ENCODE measurements at regions not wholly inside any gene's neighbourhood (a gene's known extent, or its start where the extent isn't known, plus 50 kb on each side); places are given as distances from the start of the nearest gene placed in this dataset.

GRCh38 chr6:22155551-22155950, 141.3 kb downstream of the PRL start:
- no CpG with 5 or more reads among the region's 4 CpGs for whole genome bisulfite sequencing (ENCODE audit: extremely low coverage, insufficient read length, low lambda C conversion rate)
- Histone ChIP-seq H3K79me2 (ENCODE audit: insufficient read depth, low read length) (no peaks in the 10 kb centered on the region), H2BK12ac (ENCODE audit: insufficient read length, low read depth, low read length) (no peak overlapping the region), H2AFZ (ENCODE audit: low read length) (no peak overlapping the region), H2BK120ac (ENCODE audit: low read depth, low read length, poor library complexity, severe bottlenecking) (no peak overlapping the region), H3K4me1 (ENCODE audit: insufficient read depth, low read length) (no peaks in the 10 kb centered on the region), H3K23ac (ENCODE audit: insufficient read length, low read depth, low read length) (no peak overlapping the region), H4K5ac (ENCODE audit: insufficient read length, low read depth, low read length) (no peak overlapping the region), H2BK20ac (ENCODE audit: low read depth, low read length, poor library complexity, severe bottlenecking) (no peak overlapping the region), H3T11ph (ENCODE audit: low read length) (no peak overlapping the region), H3K18ac (ENCODE audit: insufficient read length, low read depth, low read length) (no peak overlapping the region), H3K14ac (ENCODE audit: insufficient read depth, low read length) (no peak overlapping the region), H3K27me3 (ENCODE audit: insufficient read depth, low read length) (no peaks in the 10 kb centered on the region), H2AK5ac (ENCODE audit: insufficient read length, low read length) (no peak overlapping the region), H3K9me3 (ENCODE audit: control insufficient read depth, low read depth, low read length) (no peaks in the 10 kb centered on the region), H4K20me1 (ENCODE audit: control insufficient read depth, insufficient read depth, insufficient read length) (no peaks in the 10 kb centered on the region), H3K4me2 (ENCODE audit: insufficient read depth, insufficient read length, low read length) (no peak overlapping the region), H2BK15ac (ENCODE audit: low read depth, low read length) (no peak overlapping the region), H3K56ac (ENCODE audit: insufficient read length, low read depth, low read length) (no peak overlapping the region), H3K9ac (ENCODE audit: extremely low read depth, insufficient read length, low read length) (no peak overlapping the region), H3K79me1 (ENCODE audit: insufficient read depth, low read depth, low read length, poor library complexity, severe bottlenecking) (no peaks in the 10 kb centered on the region), H3K23me2 (ENCODE audit: insufficient read length, low read depth, low read length, poor library complexity, severe bottlenecking) (no peaks in the 10 kb centered on the region), H4K91ac (ENCODE audit: insufficient read length, low read depth, low read length) (no peak overlapping the region), H2BK5ac (ENCODE audit: insufficient read length, low read length) (no peak overlapping the region), H3K4ac (ENCODE audit: low read depth, low read length) (no peak overlapping the region), H3K27ac (ENCODE audit: insufficient read length, low read depth, low read length) (no peak overlapping the region), H4K8ac (replicated peaks; ENCODE audit: insufficient read length, low read depth, low read length) (no peak overlapping the region)
- no peaks in the 10 kb centered on the region for H3K27me3 Mint-ChIP-seq (ENCODE audit: low read depth)
- TF ChIP-seq CTCF (conservative IDR thresholded peaks at IDR 0.05), result no peak
- H3K27ac Mint-ChIP-seq, result no peak overlapping the region
- no peaks in the 10 kb centered on the region for H3K4me1 Mint-ChIP-seq
- no peak overlapping the region for H3K4me3 Mint-ChIP-seq
- no peak for DNase-seq
- peaks cover 4 to 10% of the 10 kb centered on the region in 2 experiments; a peak in 4 of 5 replicates for H3K9me3 Mint-ChIP-seq
- peaks cover 9 to 15% (median 14%) of the 10 kb centered on the region in 3 experiments for H3K36me3 Mint-ChIP-seq (ENCODE audit: insufficient read depth in 1 of 3, low read depth in 3 of 3)
